ENCODE measurements at regions not wholly inside any gene's neighbourhood (a gene's known extent, or its start where the extent isn't known, plus 50 kb on each side); places are given as distances from the start of the nearest gene placed in this dataset.

GRCh38 chr18:47593744-47594472 lies 336.6 kb downstream of the SMAD2 start:
- DNase-seq: no peak

DNA sequence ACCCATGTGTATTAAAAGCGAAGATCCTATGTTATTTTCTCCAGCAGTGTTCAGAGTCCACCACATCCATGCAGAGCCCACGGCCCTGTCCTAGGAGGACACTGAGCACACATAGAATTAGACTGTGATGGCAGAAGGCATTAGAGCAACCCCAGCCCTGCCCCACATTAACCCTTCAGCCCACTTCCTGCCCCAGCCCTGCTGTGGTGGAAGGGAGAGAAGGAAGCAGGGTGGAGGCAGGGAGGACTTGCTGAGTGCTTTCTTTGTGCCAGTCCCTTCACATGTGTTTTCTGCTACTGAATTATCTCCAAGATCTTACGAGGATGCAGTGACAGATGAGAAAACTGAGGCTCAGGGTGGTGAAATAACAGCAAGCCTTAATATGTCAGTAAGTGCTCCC lies 339.0 kb downstream of the SMAD2 start:
- peak; percentile 1 for DNase-seq

DNA sequence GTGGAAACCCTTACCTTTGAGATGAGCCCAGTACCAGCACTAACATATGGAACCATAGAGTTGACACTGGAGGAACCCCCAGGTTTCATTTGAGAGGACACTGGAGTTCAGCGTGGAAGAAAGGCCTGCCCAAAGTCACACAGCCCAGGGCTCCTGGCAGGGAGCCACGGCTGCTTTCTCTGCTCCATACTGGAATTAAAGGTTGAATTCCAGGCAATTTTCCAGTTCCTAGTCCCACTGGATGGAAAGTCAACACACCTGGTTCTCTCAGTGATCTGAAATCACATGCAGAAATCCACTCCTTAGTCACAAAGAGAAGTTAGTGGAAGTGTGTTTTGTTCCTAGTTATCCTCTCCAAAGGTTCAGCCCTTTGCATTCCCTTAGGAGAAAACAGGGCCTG lies 336.1 kb upstream of the SKOR2 start:
- DNase-seq: no peak

- DNase-seq: no peak
Measured at GRCh38 chr18:47586418-47587070, 335.1 kb upstream of the SKOR2 start.

DNA sequence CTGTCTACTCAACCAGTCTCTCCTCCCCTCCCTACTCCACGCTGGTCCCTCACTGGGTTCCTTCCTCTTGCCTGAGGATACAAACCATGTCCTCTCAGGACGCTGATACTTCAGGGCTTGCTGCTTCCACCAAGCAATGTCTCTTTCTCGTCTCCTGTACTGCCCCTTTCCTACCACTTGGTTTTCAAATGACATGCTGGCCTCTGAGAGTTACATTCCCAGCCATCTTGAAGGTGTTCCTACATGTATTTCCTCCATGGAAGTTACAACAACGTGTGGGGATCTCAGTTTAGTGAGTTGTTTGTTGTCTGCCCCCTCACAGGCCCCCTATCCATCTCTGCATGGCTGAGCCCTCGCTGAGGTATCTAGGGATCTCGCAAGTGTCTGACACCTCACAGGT lies 334.5 kb upstream of the SKOR2 start:
- DNase-seq: no peak

DNA sequence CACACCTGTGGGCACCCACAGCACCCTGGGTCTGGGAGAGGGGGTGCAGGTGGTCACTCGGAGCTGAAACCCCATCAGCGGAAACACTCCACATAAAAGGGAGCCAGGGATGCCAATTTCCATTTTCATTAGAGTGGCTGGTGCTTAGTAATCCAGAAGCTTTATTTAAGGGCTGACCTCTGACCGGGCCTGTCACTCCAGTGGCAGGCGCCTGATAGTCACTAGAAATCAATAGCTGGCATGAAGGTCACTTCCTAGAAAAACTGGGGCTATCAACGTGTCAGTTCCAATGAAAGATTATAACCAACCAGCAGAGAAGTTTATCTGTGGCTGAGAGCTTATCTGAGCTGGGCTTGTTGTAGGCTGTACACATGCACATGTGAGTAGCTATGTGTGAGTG lies 333.7 kb upstream of the SKOR2 start:
- DNase-seq: no peak

DNA sequence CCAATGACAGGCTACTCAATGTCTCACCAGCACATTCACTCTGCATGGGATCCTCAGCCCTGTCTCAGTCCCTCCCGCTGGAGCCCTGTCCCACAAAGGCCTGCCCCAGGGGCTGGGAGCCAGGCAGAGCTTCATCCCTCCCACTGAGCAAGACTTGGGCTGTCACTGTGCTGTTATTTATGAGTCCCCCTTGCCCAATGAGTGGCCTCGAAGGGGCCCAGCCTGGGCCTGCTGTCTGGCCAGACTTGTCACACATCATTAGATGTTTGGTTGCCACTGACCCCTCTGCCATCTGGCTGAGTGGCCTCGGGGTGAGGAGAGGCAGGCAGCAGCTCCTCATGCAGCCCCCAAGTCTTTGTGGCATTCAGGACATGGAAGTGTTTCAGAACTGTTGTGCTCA lies 330.6 kb upstream of the SKOR2 start:
- DNase-seq: no peak

GRCh38 chr18:47577520-47577919 lies 326.1 kb upstream of the SKOR2 start:
- no peak for DNase-seq

- no peak for DNase-seq
Measured at GRCh38 chr18:47574966-47575365, 323.5 kb upstream of the SKOR2 start.

DNA sequence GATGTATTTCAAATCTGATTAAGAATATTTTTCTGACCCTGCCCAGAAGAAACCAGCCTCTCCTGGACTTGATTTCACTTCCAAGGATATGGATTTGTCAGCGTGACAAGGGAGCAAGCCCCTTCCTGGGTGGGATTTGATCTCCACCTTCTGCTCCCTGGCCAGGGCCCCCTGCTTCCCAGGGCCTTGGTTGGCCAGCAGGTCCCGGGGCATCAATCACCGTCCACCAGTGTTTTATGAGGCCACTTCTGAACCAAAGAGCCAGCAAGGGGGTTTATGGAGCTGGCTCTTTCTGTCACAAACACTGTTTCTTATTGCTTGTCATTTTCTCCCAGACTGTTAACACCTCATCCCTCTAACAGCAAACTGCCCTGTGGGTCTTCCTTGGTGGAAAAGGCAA lies 320.5 kb upstream of the SKOR2 start:
- no peak for DNase-seq

GRCh38 chr18:47566809-47567208 lies 315.3 kb upstream of the SKOR2 start:
- DNase-seq: no peak

- DNase-seq: no peak
Measured at GRCh38 chr18:47560723-47561715, 309.6 kb upstream of the SKOR2 start.

GRCh38 chr18:47558110-47558750 lies 306.8 kb upstream of the SKOR2 start:
- DNase-seq: no peak

DNA sequence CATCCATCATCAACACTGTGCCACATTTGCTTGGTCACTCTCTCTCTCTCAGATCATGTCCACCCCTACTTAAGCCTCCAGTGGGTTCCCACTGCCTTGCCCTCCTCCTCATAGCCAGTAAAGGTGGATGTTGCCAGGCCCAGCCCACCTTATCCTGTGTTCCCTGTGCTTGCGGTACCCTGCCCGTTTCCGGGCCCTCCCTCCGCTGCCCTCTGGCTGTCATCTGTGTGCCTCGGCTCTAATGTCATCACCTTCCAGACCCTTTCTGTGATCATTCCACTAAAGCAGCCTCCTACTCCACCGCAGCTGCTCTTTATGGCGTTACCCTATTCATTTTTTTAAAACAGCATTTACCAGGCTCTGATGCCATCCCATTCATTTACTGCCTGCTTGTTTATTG lies 305.7 kb upstream of the SKOR2 start:
- DNase-seq: no peak

GRCh38 chr18:47552783-47553182 lies 301.3 kb upstream of the SKOR2 start:
- DNase-seq: no peak

DNA sequence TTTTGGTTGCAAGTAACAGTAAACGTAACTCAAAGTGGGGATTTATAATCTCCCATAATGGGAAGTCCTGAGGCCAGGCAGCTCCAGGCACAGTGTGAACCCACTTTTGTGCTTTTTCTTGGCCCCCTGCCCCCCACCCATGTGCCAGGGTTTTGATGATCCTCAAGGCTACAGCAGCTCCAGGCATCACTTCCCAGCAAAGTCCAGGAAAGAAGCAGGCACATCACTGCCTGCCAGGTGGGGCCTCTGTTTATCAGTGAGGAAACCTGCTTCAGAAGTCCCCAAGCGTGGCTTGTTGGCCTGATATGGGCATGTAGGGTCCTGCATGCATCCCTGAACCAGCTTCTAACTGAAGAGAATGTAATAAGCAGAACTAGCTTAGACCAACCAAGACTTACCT lies 299.2 kb upstream of the SKOR2 start:
- DNase-seq: no peak

DNA sequence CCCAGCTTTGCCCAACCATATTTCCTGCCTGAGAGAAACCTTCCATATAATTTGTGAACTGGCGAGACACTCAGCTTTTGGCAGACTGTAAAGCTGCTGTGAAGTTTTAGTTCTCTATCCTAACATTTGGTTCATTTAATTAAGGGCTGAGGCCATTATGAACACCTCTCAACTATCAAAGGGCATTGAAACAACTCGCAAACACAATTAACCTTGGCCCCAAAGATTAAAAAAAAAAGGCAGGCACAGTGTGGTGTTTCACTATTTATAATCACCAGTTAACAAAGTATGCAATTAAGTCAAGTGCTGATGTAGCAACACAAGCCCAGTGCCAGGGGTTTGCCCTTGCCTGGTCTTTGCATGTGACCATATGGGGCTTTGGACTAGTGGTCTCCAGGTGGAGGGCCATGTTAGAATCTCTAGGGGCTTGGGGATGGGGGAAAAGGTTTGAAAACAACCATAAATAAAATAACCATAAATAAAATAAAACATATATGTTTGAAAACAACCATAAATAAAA lies 297.6 kb upstream of the SKOR2 start:
- DNase-seq: no peak

DNA sequence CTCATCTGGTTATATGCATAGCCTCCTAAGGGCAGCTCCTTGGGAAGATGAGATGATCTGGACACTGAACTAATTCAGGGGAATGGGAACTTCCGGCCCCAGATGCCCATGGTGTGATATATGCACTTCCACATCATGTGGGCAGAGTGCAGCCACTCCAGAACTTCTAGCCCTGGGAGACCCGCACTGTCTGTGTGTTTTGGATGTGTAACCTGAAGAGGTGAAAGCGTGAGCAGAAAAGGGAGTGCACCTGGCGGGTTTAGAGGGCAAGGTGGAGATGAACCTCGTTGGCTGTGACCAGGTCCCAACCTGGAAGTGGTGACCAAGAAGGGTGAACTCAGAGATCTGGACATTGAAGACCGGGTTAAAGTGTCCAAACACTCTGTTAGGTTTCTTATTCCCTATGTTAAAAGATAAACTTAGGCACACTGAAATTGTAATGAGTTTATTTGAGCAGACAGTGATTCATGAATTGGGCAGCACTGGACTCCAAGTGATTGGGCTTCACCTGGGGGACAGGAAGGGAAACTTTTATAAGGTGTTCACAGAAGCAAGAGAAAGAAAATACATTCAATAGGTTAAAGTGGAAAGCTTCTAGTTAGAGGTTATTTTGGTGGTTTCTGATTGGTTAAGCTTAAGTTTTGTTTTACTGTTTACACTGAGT lies 296.2 kb upstream of the SKOR2 start:
- no peak for DNase-seq

- no peak for DNase-seq
Measured at GRCh38 chr18:47545613-47546012, 294.2 kb upstream of the SKOR2 start.

GRCh38 chr18:47543080-47543479 lies 291.6 kb upstream of the SKOR2 start:
- no peak for DNase-seq

DNA sequence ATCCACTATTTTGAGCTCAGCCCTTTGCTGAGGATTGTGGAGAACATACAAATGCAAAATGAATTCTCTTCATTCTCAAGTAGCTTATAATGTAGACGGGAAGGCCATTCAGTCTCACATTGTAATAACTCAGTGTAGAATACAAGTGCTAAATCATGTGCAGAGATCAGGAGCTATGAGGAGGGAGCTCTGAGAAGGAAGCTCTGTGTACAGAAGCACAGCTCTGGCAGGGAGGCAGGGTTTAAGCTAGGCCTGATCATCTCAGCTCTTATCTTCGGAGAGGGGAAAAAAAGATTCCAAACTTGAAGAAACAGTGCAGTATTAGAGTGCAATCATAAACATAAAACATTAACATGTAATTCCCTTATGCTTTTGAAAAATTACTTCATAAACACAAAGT lies 291.1 kb upstream of the SKOR2 start:
- DNase-seq: no peak

DNA sequence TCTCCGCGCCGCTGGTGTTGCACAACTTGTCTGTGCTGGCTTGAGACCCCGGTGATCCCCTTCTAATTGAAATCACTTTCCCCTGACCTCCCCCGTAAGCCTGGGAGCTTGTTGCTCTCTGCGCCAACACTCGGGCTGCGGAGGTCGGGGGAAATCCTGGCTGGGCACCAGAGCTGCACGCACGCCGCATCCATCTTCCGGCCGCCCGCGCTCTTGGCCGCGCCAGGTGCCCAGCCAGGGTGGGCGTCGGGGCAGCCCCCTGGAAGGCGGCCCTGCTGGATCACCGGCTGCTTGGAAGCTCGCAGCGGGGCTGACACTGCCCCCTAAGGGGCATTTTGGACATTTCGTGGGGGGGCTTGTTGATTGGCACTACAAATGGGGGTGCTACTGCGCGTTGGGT lies 280.3 kb upstream of the SKOR2 start:
- no peak for DNase-seq

Measured in NK-92 treated with Interleukin-12 subunit alpha and Interleukin-12 subunit beta, amount 100 ng/mL, for 24 hours (cell line).